HG03378 (cell line): ENCODE measurements at regions not wholly inside any gene's neighbourhood (a gene's known extent, or its start where the extent isn't known, plus 50 kb on each side); places are given as distances from the start of the nearest gene placed in this dataset.

Source experiments
- ATAC-seq: cut with Tn5 transposase; IDR thresholded peaks from one replicate; pipeline ENCODE4 v1.9.1; 2021; ENCODE audit warnings: mild to moderate bottlenecking, moderate library complexity; ENCODE audit not compliant: unreplicated experiment

- no peak for ATAC-seq
These were observed 51.0 kb upstream of the STT3B start for GRCh38 chr3:31481697-31482096.

GRCh38 chr3:31482493-31483200 is 50.1 kb upstream of the STT3B start:
- ATAC-seq: no peak
